ENCODE measurements at regions not wholly inside any gene's neighbourhood (a gene's known extent, or its start where the extent isn't known, plus 50 kb on each side); places are given as distances from the start of the nearest gene placed in this dataset.

DNA sequence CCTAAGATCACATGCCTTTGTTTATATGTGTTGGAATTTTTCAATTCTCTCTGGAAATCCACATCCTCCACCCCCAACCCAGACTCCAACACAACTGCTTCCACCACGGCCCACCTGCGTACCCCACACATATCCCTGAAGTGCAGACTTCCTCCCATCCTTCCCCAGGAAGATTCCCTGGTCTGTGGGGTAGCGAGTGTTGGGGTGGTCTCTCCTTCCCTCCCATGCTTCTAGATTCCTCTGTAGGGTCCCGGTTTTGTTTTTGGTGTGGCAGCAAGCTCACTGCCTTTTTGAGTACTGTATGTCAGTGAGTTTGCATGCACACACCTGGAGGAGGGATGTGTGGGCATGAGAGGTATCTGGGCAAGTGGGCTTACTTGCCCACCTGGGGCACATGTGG is 127.6 kb downstream of the MRPL14 start:
- TF ChIP-seq PKNOX1 (IDR thresholded peaks at IDR 0.05), result no peak
- no peak for TF ChIP-seq SP1 (IDR thresholded peaks at IDR 0.05)
- TF ChIP-seq ZNF384 (IDR thresholded peaks at IDR 0.05), result no peak
- no peak for TF ChIP-seq FOXA1 (IDR thresholded peaks at IDR 0.05)
